GM19328 (cell line): ENCODE measurements at regions not wholly inside any gene's neighbourhood (a gene's known extent, or its start where the extent isn't known, plus 50 kb on each side); places are given as distances from the start of the nearest gene placed in this dataset.
"Not testable (repeated sequence)": the region's sequence is repeated elsewhere in the genome, so short reads cannot be mapped to it uniquely, and the experiment has no call there.

Source experiments
- ATAC-seq: cut with Tn5 transposase; IDR thresholded peaks from one replicate; pipeline ENCODE4 v1.9.1; 2021; ENCODE audit warnings: mild to moderate bottlenecking, moderate library complexity; ENCODE audit not compliant: unreplicated experiment

DNA sequence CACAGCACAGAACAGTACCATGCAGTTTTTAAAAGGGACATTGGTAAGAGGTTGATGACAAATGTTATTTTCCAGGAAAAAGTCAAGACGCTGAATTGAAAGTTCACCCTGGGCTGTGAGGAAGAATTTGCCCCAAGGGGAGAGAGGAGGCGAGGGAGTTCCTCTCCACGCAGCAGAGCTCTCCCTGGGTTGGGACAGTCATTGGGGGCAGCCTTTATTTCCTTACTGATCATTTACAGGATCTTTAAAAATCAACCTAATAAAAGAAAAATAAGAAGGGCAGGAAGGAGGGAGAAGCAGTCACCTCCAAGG is 49.9 kb upstream of the WNT7B start:
- no peak for ATAC-seq

DNA sequence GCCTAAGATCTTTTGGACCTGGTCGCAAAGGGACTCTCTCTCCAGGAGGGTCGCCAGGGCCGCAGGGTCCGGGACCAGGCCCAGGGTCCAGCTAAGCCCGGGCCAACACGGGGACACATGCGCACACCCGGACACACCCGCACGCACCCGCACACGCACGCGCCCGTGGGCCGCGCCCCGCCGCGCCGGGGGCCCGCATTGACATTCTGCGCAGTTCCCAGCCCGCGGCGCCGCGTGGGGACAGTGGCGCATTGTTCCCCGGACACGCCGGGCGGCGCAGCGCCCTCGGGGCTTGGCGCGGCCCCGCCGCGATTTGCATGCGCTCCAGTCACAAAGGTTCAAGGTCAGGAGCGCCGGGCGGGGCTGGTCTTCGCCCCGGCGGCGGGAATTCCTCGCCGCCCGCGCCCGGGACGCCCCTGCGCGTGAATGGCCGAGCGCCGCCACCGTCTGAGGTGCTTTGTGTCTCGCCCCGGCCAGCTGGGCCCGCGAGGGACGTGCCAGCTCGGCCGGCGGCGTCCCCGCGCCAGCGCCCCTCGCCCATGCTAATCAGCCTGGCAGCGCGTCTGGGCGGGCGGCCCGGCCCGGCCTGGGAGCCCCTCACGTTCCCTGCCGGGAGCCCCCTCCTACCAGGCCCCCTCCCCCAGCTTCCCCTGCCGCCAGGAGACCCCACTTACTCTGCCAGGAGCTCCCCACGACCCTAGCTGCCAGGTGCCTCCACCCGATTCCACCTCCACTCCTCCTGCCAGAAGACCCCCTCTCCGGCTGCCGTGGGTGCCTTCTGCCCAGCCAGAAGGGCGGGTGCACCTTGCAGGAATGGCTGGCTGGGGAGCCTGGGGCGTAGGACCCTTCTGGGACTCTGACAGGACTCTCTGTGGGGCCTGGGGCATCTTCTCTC is 50.5 kb upstream of the WNT7B start:
- ATAC-seq, result no peak

DNA sequence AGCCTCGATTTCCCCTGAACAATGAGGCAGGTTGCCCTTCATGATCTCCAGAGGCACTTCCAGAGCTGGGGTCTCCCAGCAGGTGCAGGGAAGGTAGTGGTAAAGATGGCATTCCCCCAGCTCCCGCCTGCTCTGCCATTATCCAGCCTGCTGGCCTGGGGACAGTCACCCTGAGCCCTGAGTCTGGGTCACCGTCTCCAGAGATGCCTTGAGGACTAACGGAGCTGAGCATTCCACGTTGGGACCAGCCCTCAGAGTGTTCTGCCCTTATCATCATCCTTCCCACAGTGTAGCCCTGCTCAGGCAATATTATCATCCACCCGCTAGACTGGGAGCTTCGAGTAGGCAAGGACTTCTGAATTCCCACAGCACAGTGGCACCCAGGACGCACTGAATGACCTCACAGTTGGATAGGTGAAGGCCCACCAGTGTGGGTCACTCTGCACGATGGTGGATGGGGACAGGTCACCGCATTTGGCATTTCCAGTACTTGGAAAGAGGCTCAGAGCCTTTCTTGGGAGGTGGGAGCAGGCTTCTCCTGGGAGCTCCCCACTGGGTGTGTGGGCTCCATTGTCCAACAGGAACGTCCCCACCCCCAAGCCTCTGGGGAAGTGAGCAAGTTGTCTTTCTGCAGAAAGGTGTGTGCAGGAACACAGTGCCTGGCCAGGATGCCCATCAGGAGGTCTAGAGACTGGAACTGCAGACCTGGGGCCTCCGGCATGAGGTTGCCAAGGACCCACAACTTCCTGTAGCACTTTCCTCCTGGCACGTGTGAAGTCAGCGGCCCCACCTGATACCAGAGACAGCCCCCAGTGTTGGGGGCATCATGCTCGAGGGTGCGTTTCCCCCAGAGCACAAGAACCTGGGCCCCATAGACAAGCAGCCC is 51.4 kb upstream of the WNT7B start:
- no peak for ATAC-seq

DNA sequence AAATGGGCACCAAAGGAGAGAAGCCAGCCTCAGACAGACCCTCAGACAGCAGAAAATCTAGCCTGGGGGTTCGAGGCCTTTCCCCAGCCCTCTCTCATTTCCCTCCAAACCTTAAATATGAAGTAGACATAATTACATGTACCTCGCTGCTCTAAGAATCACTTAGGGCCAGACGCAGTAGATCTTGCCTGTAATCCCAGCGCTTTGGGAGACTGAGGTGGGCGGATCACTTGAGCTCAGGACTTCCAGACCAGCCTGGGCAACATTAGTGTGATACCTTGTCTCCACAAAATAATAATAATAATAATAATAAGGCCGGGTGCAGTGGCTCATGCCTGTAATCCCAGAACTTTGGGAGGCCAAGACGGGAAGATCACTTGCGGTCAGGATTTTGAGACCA is 52.1 kb upstream of the WNT7B start:
- no peak for ATAC-seq

DNA sequence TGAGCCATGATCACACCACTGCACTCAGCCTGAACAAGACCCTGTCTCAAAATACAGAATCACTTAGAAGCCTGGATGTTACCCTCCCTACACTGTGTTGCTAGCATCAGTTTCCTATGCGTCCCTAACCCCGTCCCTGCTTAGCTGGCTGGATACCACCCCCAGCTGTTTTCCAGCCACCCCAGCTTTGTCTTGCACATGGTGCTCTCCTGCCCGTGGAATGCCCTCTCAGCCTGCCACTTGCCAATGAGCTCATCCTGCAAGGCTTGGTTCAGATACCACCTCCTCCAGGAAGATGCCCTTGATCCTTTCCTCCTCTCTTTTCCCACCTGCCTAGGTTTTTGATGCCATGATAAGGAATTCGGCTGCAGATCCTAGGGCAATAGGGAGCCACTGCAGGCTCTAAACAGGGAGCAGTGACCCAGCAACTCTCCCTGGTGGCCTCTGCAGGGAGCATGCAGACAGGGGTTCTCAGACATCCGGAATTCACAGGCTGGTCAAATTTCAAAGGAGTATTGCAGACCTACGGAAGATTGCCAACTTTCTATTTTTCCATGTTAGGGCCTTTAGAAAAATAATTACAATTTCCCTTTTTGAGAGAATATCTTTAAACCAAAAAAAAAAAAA is 52.7 kb upstream of the WNT7B start:
- ATAC-seq, result no peak

DNA sequence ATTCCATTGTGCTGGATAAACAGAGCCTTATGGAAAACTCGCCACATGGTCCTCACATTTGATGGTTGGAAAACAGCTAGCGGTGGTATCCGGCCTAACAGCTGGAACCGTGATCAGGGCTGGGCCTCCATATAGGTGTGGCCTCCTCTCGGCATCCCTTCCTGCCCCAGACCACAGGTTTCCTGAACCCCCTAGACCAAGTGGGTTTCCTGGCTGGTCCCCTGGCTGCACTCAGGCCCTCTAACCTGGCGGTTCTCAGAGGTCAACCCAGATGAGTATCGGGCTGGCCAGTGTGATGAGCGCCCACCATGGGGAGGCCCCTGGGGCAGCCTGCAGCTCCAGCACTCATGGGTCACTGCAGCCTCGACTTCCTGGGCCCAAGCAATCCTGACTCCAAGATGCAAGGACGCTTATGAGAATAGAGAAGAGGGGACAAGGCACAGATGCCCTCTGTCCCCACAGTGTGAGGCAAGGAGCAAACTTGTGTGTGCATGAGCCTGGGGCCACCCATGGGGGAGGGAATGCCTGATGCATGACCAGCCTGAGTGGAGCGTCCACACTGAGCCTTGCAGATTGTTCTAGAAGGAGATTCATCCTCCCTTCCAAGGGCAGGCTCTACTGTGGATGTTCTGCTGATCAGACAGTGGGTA is 53.4 kb upstream of the WNT7B start:
- ATAC-seq, result no peak

DNA sequence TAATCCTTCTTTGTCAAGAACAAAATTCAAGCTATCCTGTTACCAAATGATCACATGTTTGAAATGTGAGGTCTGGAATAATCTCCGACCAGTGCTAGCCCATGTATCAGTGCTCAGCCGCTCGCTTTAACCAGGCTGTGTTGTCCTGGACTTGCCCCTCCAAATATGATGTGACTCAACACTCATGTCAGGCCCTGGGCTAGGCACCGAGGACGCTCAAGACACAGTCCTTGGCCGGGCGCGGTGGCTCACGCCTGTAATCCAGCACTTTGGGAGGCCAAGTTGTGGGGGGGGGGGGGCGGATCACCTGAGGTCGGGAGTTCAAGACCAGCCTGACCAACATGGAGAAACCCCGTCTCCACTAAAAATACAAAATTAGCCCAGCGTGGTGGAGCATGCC is 54.1 kb upstream of the WNT7B start:
- no peak for ATAC-seq

DNA sequence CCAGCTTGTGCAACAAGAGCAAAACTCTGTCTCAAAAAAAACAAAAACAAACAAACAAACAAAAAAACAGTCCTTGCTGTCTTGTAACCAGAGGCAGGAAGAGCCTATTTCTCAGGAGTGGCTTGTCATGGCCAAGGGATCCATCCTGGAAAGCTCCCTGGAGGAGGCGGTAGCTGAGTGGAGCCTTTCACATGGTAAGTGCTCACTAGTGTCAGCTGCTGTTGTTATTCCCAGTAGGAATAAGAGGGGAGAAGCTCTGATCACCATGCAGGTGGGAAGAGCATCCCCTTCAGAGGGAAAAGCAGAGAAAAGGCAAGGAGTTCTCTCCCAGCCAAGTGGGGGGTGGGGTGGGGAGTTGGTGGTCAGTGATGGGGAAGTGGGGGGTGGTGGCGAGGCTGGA is 54.6 kb upstream of the WNT7B start:
- no peak for ATAC-seq

DNA sequence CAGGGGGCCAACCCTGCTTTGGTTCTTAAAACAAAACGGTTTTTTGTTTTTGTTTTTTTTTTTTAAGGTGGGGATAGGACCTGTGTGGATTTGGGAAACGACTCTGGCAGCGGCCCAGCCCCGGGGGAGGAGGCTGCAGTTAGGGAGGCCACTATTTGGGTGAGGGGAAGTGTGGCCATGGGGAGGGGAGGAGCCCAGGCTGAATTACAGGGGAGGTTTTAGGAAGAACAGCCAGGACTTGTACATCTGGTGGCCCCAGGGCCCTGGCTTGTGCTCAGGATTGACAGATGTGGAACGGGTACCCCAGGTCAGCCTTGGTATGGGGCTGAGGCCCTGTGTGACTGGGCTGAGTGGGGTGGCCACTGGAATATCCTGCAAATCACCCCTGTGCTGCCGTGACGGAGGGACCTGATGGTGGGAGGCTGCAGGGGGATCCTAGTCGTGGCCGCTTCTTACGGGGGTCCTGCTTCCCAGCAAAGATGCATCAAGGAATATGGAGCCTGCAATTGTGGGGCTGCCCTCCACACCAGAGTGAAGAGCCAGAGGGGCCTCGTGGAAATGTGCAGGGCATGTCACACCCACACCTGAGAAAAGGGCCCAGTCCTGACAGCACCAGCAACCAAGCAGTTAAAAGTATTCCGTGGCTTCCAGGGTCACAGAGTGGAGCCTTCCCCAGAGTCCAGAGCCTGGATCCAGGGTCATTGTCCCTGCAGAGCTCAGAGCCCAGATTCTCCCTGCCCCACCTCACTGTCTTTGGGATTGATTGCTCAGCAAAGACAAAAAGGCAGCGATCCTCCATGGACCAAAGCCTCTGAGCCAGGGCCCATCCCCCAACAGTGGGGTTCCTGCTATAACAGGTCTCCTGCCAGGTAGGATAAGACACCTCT is 55.2 kb upstream of the WNT7B start:
- ATAC-seq, result no peak

DNA sequence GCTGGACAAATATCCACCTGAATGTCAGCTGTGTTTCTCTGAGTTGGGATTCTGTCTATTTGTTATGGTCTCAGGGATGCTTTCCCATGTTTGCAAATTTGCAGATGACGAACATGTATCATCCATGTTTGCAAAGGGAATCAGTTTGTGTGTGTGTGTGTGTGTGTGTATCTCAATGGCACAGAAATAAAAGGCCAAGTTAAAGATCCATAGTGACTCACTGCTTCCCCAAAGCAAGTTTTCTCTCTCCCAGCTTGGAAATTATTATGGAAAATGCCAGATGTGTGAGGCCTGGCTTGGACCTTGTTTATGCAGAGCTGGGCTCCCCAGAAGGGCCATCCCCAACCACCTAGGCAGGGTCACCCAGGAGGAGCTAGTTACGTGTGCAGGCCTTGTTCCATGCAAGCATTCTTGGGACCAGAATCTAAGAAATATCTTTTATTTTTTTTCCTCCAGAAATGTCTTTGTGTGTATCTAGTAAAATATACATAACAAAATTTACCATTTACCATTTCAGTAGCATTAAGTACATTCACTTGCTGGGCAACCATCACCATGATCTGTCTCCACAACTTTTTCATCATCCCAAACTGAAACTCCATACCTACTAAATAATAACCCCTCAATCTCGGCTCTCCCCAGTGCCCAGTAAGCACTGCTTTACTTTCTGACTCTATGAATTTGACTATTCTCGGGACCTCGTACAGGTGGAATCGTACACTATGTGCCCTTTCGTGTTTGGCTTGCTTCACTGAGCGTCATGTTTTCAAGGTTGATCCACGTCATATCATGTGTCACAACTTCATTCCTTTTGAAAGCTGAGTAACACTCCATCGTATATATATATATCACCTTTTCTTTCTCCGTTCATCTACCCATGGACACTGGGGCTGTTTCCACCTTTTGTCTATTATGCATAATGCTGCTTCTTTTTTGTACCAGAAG is 56.6 kb upstream of the WNT7B start:
- no peak for ATAC-seq

DNA sequence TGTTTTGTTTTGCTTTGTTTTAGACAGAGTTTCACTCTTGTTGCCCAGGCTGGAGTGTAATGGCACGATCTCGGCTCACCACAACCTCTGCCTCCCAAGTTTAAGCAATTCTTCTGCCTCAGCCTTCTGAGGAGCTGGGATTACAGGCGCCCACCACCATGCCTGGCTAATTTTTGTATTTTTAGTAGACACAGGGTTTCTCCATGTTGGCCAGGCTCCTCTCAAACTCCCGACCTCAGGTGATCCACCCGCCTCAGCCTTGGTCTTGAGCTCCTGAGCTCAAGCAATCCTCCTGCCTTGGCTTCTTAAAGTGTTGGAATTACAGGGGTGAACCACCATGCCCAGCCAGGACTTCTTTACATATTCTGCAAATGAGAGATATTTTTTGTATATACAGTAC is 57.5 kb upstream of the WNT7B start:
- not testable (repeated sequence) for ATAC-seq

DNA sequence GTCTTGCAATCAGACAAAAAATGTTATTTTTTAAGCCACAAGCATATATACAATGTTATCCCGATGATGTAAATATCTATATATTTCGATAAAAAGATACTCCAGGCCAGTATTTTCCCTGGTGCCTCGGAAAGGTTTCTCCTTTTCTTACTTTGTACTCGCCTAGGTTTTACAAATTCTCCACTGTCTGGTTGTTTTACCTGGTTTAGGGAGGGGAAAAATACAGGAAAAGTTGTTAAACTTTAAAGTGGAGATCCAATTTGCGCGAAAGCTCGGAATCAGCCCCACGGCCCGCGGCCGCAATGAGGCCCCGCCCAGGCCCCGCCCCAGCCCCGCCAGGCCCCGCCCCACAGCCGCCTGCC is 58.4 kb upstream of the WNT7B start:
- no peak for ATAC-seq

DNA sequence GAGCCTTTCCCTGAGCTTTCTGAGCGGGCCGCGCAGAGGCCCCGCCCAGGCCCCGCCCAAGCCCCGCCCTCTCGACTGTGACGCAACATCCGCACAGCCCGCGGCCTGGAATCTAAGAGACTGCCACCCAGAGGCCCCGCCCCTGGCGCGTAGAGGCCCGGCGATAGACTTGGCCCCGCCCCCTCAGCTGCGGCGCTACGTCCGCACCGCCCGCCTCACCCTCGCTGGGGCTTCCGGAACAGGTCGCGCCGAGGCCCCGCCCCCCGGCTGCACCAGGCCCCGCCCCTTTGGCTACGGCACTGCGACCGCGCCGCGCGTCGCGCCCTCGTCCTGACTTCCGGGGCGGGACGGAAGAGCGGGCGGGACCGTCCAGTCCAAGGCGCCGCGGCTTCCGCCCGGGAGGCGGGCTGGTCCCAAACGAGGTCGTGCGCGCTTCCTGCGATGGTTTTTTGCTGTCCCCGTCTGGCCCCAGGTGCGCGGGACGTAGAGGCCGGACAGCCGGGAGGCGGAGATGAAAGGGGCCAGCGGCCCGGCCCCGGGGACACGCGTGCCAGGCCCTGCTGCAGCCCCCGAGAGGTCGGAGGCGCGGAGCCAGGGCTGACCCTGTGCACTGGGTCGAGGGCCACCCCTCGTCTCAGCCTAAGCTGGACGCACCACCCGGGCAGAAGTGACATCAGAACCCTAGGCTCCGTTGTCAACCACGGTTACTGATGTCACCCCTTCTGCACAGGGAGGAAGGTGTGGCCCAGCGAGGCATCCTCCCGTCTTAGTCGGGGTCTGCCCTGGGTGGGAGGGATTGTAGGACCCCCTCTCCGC is 59.0 kb upstream of the WNT7B start:
- ATAC-seq, result peak; percentile 95

DNA sequence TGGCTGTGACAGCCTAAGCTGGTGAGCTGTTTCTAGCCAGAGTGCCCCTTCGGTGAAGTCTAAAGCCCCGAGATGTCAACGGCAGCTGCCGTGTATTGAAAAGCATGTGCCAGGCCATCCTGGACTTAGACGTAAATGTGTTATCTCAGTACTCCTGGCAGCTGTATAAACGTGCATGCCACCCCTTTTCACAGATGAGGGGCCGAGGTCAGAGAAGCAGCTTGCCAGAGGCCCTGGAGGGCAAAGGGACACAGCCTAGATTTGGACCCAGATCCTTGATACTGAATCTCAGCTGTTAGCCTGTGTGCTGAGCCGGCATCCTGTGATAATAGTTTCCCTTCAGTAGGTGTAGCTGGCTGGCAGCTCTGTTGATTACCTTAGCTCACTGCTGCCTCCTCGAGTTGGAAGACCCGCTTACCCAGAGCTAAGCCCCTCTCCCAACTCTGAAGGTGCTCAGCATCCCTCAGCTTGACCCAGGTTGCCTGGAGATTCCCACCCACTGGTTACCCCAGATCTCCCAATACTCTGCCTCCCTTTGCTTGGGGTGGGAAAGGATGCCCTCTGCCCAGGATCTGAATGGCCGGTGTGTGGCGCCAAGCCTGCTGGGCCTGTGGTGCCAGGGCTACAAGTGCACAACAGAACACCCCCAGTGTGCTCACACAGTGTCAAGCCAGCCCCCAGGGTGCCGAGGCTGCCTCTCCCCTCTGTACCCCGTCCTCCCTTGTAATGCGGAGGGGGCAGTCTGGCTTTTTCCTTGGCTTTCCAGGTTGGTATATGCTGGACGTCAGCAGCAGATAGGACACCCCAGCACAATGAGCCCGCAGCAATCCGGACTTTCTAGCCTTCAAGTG is 59.8 kb upstream of the WNT7B start:
- ATAC-seq, result no peak

DNA sequence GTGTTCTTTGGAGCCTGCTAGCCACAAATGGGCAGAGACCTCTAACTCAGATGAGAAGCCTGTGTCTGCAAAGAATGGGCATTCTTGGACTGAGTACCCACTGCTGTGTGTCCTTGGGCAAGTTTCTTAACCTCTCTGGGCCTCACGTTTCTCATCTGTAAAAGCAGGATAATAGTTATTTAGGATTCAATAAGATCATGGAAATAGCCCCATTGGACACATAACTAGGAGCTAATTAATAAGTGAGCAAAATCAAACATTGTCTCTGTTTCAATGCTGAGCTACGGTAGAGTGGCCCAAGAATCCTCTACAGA is 61.2 kb upstream of the WNT7B start:
- no peak for ATAC-seq

DNA sequence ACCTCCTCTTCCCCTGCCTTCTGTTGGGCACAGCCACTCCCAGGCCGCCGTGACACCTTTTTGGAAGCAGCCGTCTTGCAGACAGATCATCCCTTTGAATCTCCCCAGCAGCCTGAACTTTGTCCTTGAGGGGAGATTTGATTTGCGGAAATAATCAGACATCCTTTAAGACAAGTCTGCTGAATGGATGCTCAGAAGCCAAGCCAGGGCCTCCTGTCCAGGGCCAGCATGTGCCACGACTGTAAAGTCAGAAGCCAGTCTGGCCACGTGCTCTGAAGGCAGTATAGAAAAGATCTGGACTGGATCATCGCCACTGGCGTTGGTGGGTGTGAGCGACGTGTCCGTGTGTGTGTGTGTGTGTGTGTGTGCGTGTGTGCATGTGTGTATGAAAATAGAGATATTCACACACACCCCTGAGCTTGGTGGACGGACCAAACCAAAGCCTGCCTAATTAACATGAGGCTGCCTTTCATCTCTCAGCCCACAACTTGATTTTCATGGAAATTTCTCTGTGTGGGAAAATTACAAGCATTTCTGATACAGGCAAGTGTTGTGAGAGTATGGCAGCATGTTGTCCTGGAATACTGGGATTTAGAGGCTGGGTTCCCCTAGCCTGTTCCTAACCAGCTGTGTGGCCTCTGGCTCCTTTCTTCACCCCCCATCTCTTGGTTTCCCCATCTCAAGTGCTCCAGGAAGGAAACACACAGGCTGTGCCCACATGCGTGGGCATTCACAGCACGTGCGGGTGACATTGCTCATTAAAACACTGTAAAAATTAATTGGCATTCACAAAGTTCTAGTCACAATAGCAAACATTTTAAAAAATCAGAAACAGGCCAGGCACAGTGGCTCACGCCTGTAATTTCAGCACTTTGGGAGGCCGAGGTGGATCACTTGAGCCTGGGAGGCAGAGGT is 61.8 kb upstream of the WNT7B start:
- ATAC-seq, result no peak

DNA sequence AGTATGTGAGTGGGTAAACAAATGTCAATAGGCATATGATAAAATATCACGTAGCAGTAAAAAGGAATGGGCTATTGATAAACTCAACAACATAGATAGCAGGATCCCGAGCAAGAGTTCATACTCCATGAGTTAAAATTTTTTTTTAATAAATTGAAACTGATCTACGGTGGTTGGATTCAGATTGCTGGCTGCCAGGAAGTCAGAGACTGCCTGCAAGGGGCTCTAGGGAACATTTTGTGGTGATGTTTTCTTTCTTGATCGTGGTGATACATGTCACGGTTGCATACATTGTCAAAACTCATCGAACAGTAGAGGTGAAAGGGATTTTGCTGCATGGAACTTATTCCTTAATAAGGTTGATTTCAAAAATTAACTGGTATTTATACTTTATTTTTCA is 62.6 kb upstream of the WNT7B start:
- no peak for ATAC-seq
